K562 (cell line): ENCODE measurements at regions not wholly inside any gene's neighbourhood (a gene's known extent, or its start where the extent isn't known, plus 50 kb on each side); places are given as distances from the start of the nearest gene placed in this dataset.
A peak's percentile ranks its signal among the peaks of the same experiment; 100 is the strongest.

Experiments
- ATAC-seq: fragments of 200-7000 bp; cut with Tn5 transposase; 3 replicates; pipeline ENCODE4 v1.9.1; 2020; ENCODE audit warnings: moderate library complexity
- BruUV-seq: library from RNA; stranded (reverse); fragments of 400-500 nt; replicated peaks from 2 replicates; lab custom pipeline; 2021; lab: Mats Ljungman, UMichigan
- CTCF ChIA-PET: fragments of 300-600 bp; formaldehyde crosslinking; extraction: SDS; loops from one replicate; lab custom pipeline; 2021; ENCODE audit warnings: low intra/inter-chr PET ratio; lab: Yijun Ruan, JAX
- POLR2A ChIA-PET: fragments of 300-600, 350-650 bp; sonication (Branson Sonifier 250); formaldehyde crosslinking; extraction: SDS; loops from one replicate; lab custom pipeline; 2021; ENCODE audit warnings: antibody characterized with exemption, inconsistent platforms; lab: Yijun Ruan, JAX
- DNase-seq, 4 experiments: peaks; one replicate each; pipeline versions ENCODE4 v3.0.0 to v3.0.0-alpha.2; 2011 to 2018; ENCODE audit warnings: low spot score in 3 of 4, mixed read lengths in 3 of 4; ENCODE audit errors: extremely low read depth in 1 of 4
- FAIRE-seq: peaks from 2 replicates; lab custom pipeline; 2011; peaks lifted over from hg19 to GRCh38; lab: Jason Lieb, UNC
- H2AFZ ChIP-seq: 2 replicates; pipeline ENCODE4 v1.6.0; 2011; ENCODE audit warnings: low read depth, low read length, control low read depth, inconsistent platforms
- H3K27ac ChIP-seq: fragments of 200-600 bp; 3 replicates; pipeline ENCODE4 v1.8.0; 2011; ENCODE audit warnings: low read depth, mild to moderate bottlenecking, control low read depth, inconsistent platforms, low read length, moderate library complexity, mixed read lengths; ENCODE audit errors: extremely low read depth
- H3K27me3 ChIP-seq, 2 experiments: fragments of 300-600 bp in 1 of 2; 2 replicates in 1 of 2; 3 replicates in 1 of 2; pipeline versions ENCODE4 v1.6.0 to v1.8.0; 2011; ENCODE audit warnings: inconsistent platforms in 2 of 2, low read length in 2 of 2, mild to moderate bottlenecking in 1 of 2, mixed read lengths in 1 of 2, moderate library complexity in 1 of 2; ENCODE audit not compliant: control insufficient read depth in 2 of 2, insufficient read depth in 2 of 2
- H3K36me3 ChIP-seq: fragments of 300-600 bp; 3 replicates; pipeline ENCODE4 v1.8.0; 2011; ENCODE audit warnings: mild to moderate bottlenecking, low read length, inconsistent platforms; ENCODE audit not compliant: control insufficient read depth, insufficient read depth
- H3K4me1 ChIP-seq, 2 experiments: fragments of 200-600 bp in 1 of 2; replicated peaks in 1 of 2; 2 replicates in 1 of 2; 3 replicates in 1 of 2; pipeline versions ENCODE4 v1.5.1 to v1.8.0; 2011; ENCODE audit warnings: inconsistent platforms in 2 of 2, low read length in 2 of 2, mild to moderate bottlenecking in 1 of 2, mixed read lengths in 1 of 2, moderate library complexity in 1 of 2; ENCODE audit not compliant: control insufficient read depth in 2 of 2, insufficient read depth in 2 of 2
- H3K4me2 ChIP-seq: 2 replicates; pipeline ENCODE4 v1.6.1; 2011; ENCODE audit warnings: low read length, control low read depth, inconsistent platforms, mixed read lengths; ENCODE audit not compliant: insufficient read depth
- H3K4me3 ChIP-seq: fragments of 200-600 bp; sonication (generic), shearing (Covaris generic); 2 replicates; pipeline ENCODE4 v1.5.1; 2016; ENCODE audit warnings: control low read depth, inconsistent platforms
- H3K79me2 ChIP-seq: fragments of 200-600 bp; 3 replicates; pipeline ENCODE4 v1.8.0; 2011; ENCODE audit warnings: low read length, inconsistent platforms; ENCODE audit not compliant: control insufficient read depth, insufficient read depth
- H3K9ac ChIP-seq, 2 experiments: 2 replicates each; pipeline versions ENCODE4 v1.6.0 to v1.6.1; 2011; ENCODE audit warnings: low read depth in 2 of 2, low read length in 2 of 2, control low read depth in 1 of 2, inconsistent platforms in 1 of 2, mild to moderate bottlenecking in 1 of 2, mixed read lengths in 1 of 2; ENCODE audit not compliant: insufficient read depth in 1 of 2
- H3K9me1 ChIP-seq: one replicate; pipeline ENCODE4 v1.6.0; 2011; ENCODE audit warnings: inconsistent platforms, mild to moderate bottlenecking, low read length, moderate library complexity; ENCODE audit not compliant: control insufficient read depth, insufficient read depth
- H3K9me3 ChIP-seq: replicated peaks from 2 replicates; pipeline ENCODE4 v1.5.1; 2011; ENCODE audit warnings: low read depth, low read length, inconsistent platforms; ENCODE audit not compliant: control insufficient read depth, insufficient read depth
- H4K20me1 ChIP-seq: replicated peaks from 2 replicates; pipeline ENCODE4 v1.6.1; 2011; ENCODE audit warnings: low read length, inconsistent platforms, mixed read lengths; ENCODE audit not compliant: control insufficient read depth, insufficient read depth
- CHD4 ChIP-seq: fragments of 200-600 bp; sonication (generic); IDR thresholded peaks from 3 replicates; pipeline ENCODE4 v1.6.1; 2012; ENCODE audit warnings: low read depth, mild to moderate bottlenecking, mixed read lengths, low read length, inconsistent platforms; ENCODE audit not compliant: insufficient read depth, insufficient replicate concordance, poor library complexity, severe bottlenecking
- FOS ChIP-seq: IDR thresholded peaks from 3 replicates; pipeline ENCODE4 v1.6.1; 2011; ENCODE audit not compliant: insufficient read length; ENCODE audit errors: extremely low read depth
- JUNB ChIP-seq: fragments of 450-650 bp; formaldehyde crosslinking; conservative IDR thresholded peaks from 2 replicates; pipeline ENCODE4 v1.4.0; 2020; ENCODE audit warnings: mild to moderate bottlenecking
- PHB ChIP-seq: fragments of 250-450 bp; sonication (Bioruptor Pico); IDR thresholded peaks from 2 replicates; pipeline ENCODE4 v1.5.0; 2021
- RAD51 ChIP-seq: fragments of 450-650 bp; IDR thresholded peaks from 2 replicates; pipeline ENCODE4 v1.7.1; 2016; ENCODE audit warnings: low read depth, mild to moderate bottlenecking, borderline replicate concordance
- U2AF1 ChIP-seq: fragments of 200-400 bp; formaldehyde crosslinking; optimal IDR thresholded peaks from 2 replicates; pipeline ENCODE3; 2017; ENCODE audit warnings: mild to moderate bottlenecking, low read depth, low read length, moderate library complexity
- WGBS: fragments of 100-300 bp; shearing (Covaris generic); methylation state at CpG from one replicate; pipeline ENCODE4 v1.1.6; 2016; ENCODE audit warnings: low coverage, mixed read lengths; ENCODE audit not compliant: insufficient coverage; ENCODE audit errors: missing lambda C conversion rate; 5-methylcytosine and 5-hydroxymethylcytosine counted together
- in situ Hi-C: fragments of 300-500 bp; cut with MboI; formaldehyde crosslinking; loops from 4 replicates; pipeline ENCODE4 v1.15.0; 2018; ENCODE audit warnings: inconsistent platforms, mixed read lengths
- intact Hi-C: fragments of 100-400 bp; cut with micrococcal nuclease; formaldehyde crosslinking; loops from 2 replicates; pipeline ENCODE4 v1.14.2; 2022
- TF ChIP-seq, protein P1 (sequence below): fragments of 250-450 bp; sonication (Bioruptor Pico); IDR thresholded peaks from 2 replicates; pipeline ENCODE4 v1.5.1; 2021; ENCODE audit warnings: mild to moderate bottlenecking
- TF ChIP-seq, protein P2 (sequence below), 2 experiments: IDR thresholded peaks; 2 replicates each; pipeline ENCODE4 v1.6.1; 2012; ENCODE audit warnings: improper control_type of control experiment in 2 of 2, low read depth in 2 of 2, low read length in 2 of 2, borderline replicate concordance in 1 of 2
- TF ChIP-seq, protein P3 (sequence below), 2 experiments: IDR thresholded peaks in 1 of 2; conservative IDR thresholded peaks in 1 of 2; 2 replicates each; pipeline ENCODE4 v1.6.1; 2016; ENCODE audit warnings: low read depth in 2 of 2, mild to moderate bottlenecking in 1 of 2, missing compliant biosample characterization in 1 of 2, missing genetic modification characterization in 1 of 2, moderate library complexity in 1 of 2
- TF ChIP-seq, protein P4 (sequence below): sonication (generic); formaldehyde crosslinking; IDR thresholded peaks from 2 replicates; pipeline ENCODE4 v1.8.0; 2022; ENCODE audit warnings: missing genetic modification reagents, mild to moderate bottlenecking, moderate library complexity, borderline replicate concordance

DNA sequence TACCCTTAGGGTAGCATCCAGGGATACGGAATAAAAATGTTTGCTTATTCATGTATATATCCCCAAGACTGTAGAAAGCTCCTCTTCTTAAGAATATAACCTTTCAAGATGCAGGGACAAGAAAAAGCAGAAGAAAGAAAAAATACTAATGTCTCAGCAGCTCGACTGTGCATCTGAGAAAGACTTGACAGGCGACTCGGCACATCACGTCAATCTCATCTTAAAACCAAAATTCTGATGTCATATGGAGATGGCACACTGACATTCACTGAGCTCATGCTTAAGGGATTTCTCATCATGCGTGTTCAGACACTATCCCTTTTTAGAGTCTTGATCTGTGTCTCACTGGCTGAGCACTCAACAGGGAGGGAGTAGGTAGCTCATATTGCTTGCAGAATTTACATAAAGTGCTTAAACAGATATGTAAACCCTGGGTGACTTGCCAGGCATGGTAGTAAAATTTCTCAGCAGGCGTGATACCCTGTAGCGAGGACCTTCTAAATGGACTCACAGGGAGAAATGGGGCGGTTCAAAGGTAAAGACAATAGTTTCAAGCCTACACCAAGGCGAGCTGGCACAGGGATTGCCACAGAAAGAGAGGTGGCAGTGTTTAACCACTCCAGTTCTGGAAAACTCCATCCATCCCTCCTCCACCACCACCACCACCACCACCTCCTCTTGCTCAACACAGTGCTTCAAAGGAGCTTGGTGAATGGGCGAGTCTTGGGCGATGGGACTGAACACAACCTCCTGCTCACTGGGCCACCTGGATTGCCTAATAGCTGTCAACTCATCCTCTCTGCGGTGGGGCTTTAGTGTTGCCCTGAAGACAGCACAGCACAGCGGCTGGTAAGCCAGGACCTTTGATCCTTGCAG lies 330.5 kb downstream of the TFAP2A start:
- POLR2A ChIA-PET, result interaction anchor here (1.0 kb wide), 1 partner anchor 79 kb away, joined by 4 read pairs; no protein-coding TSS in a partner anchor
- H3K27me3 ChIP-seq, result peaks cover 2 to 5% of the 10 kb centered on the region in 2 experiments; a peak in 2 of 5 replicates
- CTCF ChIA-PET, result interaction anchor here (0.6 to 0.7 kb wide), 2 partner anchors 337 to 960 kb away, joined by 3 to 4 read pairs; partner anchors contain the start of gene ELOVL2
- no peaks in the 10 kb centered on the region for H3K9me1 ChIP-seq
- H4K20me1 ChIP-seq, result no peaks in the 10 kb centered on the region
- H3K9me3 ChIP-seq, result no peaks in the 10 kb centered on the region
- peak; percentile 44; the same call in 2 of the 3 replicates for ATAC-seq
- H3K9ac ChIP-seq, result no peak overlapping the region
- no peak overlapping the region for H2AFZ ChIP-seq
- no peak overlapping the region for H3K4me2 ChIP-seq
- H3K36me3 ChIP-seq, result no peaks in the 10 kb centered on the region
- BruUV-seq, result no TSS peak
- no peak for FAIRE-seq
- in situ Hi-C loops (no loop called here), intact Hi-C loops (no loop called here)
- no peaks in the 10 kb centered on the region for H3K4me1 ChIP-seq
- WGBS, result 2% methylated on average over 14 of the region's 14 CpGs
- no peak for DNase-seq
- no peak overlapping the region for H3K27ac ChIP-seq
- H3K79me2 ChIP-seq, result no peaks in the 10 kb centered on the region
- no peak overlapping the region for H3K4me3 ChIP-seq
- TF ChIP-seq FOS (no peak), RAD51 (no peak), CHD4 (no peak), U2AF1 (no peak), JUNB (CRISPR knock-in tag) (no peak), PHB (CRISPR knock-in tag) (no peak)
- TF ChIP-seq, protein P1, sequence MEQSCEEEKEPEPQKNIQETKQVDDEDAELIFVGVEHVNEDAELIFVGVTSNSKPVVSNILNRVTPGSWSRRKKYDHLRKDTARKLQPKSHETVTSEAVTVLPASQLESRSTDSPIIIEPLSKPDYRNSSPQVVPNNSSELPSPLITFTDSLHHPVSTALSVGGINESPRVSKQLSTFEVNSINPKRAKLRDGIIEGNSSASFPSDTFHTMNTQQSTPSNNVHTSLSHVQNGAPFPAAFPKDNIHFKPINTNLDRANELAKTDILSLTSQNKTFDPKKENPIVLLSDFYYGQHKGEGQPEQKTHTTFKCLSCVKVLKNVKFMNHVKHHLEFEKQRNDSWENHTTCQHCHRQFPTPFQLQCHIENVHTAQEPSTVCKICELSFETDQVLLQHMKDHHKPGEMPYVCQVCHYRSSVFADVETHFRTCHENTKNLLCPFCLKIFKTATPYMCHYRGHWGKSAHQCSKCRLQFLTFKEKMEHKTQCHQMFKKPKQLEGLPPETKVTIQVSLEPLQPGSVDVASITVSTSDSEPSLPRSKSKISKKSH (CRISPR knock-in tag), result no peak
- TF ChIP-seq, protein P2, sequence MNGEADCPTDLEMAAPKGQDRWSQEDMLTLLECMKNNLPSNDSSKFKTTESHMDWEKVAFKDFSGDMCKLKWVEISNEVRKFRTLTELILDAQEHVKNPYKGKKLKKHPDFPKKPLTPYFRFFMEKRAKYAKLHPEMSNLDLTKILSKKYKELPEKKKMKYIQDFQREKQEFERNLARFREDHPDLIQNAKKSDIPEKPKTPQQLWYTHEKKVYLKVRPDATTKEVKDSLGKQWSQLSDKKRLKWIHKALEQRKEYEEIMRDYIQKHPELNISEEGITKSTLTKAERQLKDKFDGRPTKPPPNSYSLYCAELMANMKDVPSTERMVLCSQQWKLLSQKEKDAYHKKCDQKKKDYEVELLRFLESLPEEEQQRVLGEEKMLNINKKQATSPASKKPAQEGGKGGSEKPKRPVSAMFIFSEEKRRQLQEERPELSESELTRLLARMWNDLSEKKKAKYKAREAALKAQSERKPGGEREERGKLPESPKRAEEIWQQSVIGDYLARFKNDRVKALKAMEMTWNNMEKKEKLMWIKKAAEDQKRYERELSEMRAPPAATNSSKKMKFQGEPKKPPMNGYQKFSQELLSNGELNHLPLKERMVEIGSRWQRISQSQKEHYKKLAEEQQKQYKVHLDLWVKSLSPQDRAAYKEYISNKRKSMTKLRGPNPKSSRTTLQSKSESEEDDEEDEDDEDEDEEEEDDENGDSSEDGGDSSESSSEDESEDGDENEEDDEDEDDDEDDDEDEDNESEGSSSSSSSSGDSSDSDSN (IDR thresholded peaks at IDR 0.05; ENCODE audit: borderline replicate concordance in 1 of 2, low read depth in 2 of 2, low read length in 2 of 2), result no peak
- TF ChIP-seq, protein P3, sequence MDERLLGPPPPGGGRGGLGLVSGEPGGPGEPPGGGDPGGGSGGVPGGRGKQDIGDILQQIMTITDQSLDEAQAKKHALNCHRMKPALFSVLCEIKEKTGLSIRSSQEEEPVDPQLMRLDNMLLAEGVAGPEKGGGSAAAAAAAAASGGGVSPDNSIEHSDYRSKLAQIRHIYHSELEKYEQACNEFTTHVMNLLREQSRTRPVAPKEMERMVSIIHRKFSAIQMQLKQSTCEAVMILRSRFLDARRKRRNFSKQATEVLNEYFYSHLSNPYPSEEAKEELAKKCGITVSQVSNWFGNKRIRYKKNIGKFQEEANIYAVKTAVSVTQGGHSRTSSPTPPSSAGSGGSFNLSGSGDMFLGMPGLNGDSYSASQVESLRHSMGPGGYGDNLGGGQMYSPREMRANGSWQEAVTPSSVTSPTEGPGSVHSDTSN (CRISPR knock-in tag; IDR thresholded peaks at IDR 0.05; ENCODE audit: low read depth), result no peak
- TF ChIP-seq, protein P3 (tag; conservative IDR thresholded peaks at IDR 0.05; ENCODE audit: low read depth), result no peak
- TF ChIP-seq, protein P4, sequence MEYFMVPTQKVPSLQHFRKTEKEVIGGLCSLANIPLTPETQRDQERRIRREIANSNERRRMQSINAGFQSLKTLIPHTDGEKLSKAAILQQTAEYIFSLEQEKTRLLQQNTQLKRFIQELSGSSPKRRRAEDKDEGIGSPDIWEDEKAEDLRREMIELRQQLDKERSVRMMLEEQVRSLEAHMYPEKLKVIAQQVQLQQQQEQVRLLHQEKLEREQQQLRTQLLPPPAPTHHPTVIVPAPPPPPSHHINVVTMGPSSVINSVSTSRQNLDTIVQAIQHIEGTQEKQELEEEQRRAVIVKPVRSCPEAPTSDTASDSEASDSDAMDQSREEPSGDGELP (CRISPR knock-in tag), result no peak
